A673 (cell line): ENCODE measurements at regions not wholly inside any gene's neighbourhood (a gene's known extent, or its start where the extent isn't known, plus 50 kb on each side); places are given as distances from the start of the nearest gene placed in this dataset.

Experiments
- CTCF ChIP-seq: fragments of 300-800, 200-600 bp; sonication (generic); conservative IDR thresholded peaks from 2 replicates; pipeline ENCODE4 v1.5.1; 2017; ENCODE audit warnings: low read depth, mild to moderate bottlenecking, antibody characterized with exemption, low read length, moderate library complexity, mixed read lengths
- EZH2 ChIP-seq: fragments of 200-600 bp; sonication (generic); IDR thresholded peaks from 2 replicates; pipeline ENCODE4 v1.6.1; 2017; ENCODE audit warnings: borderline replicate concordance, low read depth, mild to moderate bottlenecking, mixed read lengths, antibody characterized with exemption, low read length; ENCODE audit not compliant: poor library complexity, severe bottlenecking

DNA sequence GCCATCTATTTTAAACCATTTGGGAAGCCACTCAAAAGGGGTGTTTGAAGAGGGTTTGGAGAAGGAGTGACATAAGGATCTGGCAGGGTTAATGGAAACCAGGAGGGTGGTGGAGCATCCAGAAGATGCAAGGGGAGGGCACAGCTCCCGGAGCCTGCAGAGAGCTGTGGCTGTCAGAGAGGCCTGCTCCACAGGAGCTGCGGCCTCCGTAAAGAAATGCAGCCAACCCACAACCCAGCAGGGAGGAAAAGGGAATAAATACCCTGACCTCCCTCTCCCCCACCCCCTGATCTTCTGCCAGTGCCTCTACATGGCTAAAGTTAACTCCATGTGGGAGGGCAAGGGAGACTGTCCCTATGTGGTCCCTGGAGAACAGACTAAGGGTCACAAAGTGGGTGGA lies 567.1 kb upstream of the POU3F3 start:
- TF ChIP-seq CTCF (no peak), EZH2 (no peak)
